ENCODE measurements at regions not wholly inside any gene's neighbourhood (a gene's known extent, or its start where the extent isn't known, plus 50 kb on each side); places are given as distances from the start of the nearest gene placed in this dataset.

GRCh38 chr2:6676776-6677175, 188.9 kb downstream of the CMPK2 start:
- no peak for TF ChIP-seq SUZ12 (IDR thresholded peaks at IDR 0.05; ENCODE audit: extremely low read depth, insufficient read depth, insufficient read length)
- no peak for TF ChIP-seq YY1 (IDR thresholded peaks at IDR 0.05; ENCODE audit: insufficient read depth, insufficient read length)

Data from NT2/D1 (cell line).